ENCODE measurements at regions not wholly inside any gene's neighbourhood (a gene's known extent, or its start where the extent isn't known, plus 50 kb on each side); places are given as distances from the start of the nearest gene placed in this dataset.

DNA sequence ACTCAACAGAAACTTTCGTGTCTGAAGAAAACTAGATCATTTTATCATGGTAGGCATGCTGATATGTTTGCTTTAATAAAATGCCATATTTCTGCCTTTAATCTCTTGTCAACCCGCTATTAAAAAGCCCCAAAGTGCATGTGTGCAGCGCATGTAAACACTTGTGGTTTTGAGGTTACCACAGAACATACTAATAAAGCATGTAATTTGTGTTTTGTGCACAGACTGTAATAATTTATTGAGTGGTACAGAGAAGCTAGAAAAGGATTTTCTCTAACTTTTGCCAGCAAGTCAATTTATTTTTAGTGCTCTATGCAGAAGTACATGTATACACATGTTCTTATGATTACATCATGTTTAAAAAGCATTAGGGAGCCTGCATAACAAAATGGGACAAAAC lies 349.9 kb upstream of the SLC35B3 start:
- BruUV-seq (replicated peaks), result no TSS peak
- no peaks in the 10 kb centered on the region for H3K79me2 ChIP-seq (ENCODE audit: insufficient read depth, low read length)
- H3K36me3 ChIP-seq (ENCODE audit: control insufficient read depth in 1 of 2, insufficient read depth in 2 of 2, low read length in 2 of 2), result no peaks in the 10 kb centered on the region
- no peak overlapping the region for H2AFZ ChIP-seq (ENCODE audit: low read depth, low read length, poor library complexity, severe bottlenecking)
- intact Hi-C loops (cut with micrococcal nuclease), result no loop called here
- no peaks in the 10 kb centered on the region for H3K9me2 ChIP-seq (ENCODE audit: insufficient read depth)
- ATAC-seq (no peak), DNase-seq (ENCODE audit: low read depth, low spot score) (no peak)
- H4K20me1 ChIP-seq (ENCODE audit: insufficient read depth), result no peaks in the 10 kb centered on the region
- TF ChIP-seq ELF1 (IDR thresholded peaks at IDR 0.05; ENCODE audit: borderline replicate concordance, low read depth) (no peak), ZNF274 (IDR thresholded peaks at IDR 0.05; ENCODE audit: low read depth, low read length) (no peak), EGR1 (IDR thresholded peaks at IDR 0.05; ENCODE audit: low read depth) (no peak)
- no peak overlapping the region for H3K4me2 ChIP-seq (ENCODE audit: low read length)
- H3K4me3 ChIP-seq (replicated peaks in 1 of 2; ENCODE audit: low read depth in 1 of 2, low read length in 2 of 2), result no peak overlapping the region
- RAD21 ChIA-PET (ENCODE audit: low non-redundant PET in 1 of 2, low total read pairs in 2 of 2, uncharacterized antibody in 2 of 2, unreplicated experiment in 2 of 2), result no interaction called here
- no peaks in the 10 kb centered on the region for H3K4me1 ChIP-seq (ENCODE audit: control insufficient read depth in 1 of 2, insufficient read depth in 2 of 2, low read length in 2 of 2)
- no peaks in the 10 kb centered on the region for H3K9me3 ChIP-seq (ENCODE audit: control insufficient read depth in 1 of 2, insufficient read depth in 1 of 2, low read depth in 1 of 2, low read length in 2 of 2)
- CTCF ChIA-PET, result no interaction called here
- no peaks in the 10 kb centered on the region for H3K27me3 ChIP-seq (ENCODE audit: insufficient read depth, low read length)
- POLR2A ChIA-PET, result no interaction called here
- H3K27ac ChIP-seq (ENCODE audit: low read depth, low read length), result no peak overlapping the region
- H3K9ac ChIP-seq (ENCODE audit: low read length), result no peak overlapping the region

- Histone ChIP-seq H4K20me1 (ENCODE audit: insufficient read depth) (no peaks in the 10 kb centered on the region), H3K4me2 (ENCODE audit: low read length) (no peak overlapping the region), H3K9me3 (ENCODE audit: control insufficient read depth in 1 of 2, insufficient read depth in 1 of 2, low read depth in 1 of 2, low read length in 2 of 2) (no peaks in the 10 kb centered on the region), H3K4me1 (ENCODE audit: control insufficient read depth in 1 of 2, insufficient read depth in 2 of 2, low read length in 2 of 2) (no peaks in the 10 kb centered on the region), H3K27ac (ENCODE audit: low read depth, low read length) (no peak overlapping the region), H3K9me2 (ENCODE audit: insufficient read depth) (no peaks in the 10 kb centered on the region), H3K79me2 (ENCODE audit: insufficient read depth, low read length) (no peaks in the 10 kb centered on the region), H3K27me3 (ENCODE audit: insufficient read depth, low read length) (no peaks in the 10 kb centered on the region), H3K4me3 (replicated peaks in 1 of 2; ENCODE audit: low read depth in 1 of 2, low read length in 2 of 2) (no peak overlapping the region), H3K36me3 (ENCODE audit: control insufficient read depth in 1 of 2, insufficient read depth in 2 of 2, low read length in 2 of 2) (no peaks in the 10 kb centered on the region), H3K9ac (ENCODE audit: low read length) (no peak overlapping the region), H2AFZ (ENCODE audit: low read depth, low read length, poor library complexity, severe bottlenecking) (no peak overlapping the region)
- POLR2A ChIA-PET, result no interaction called here
- DNase-seq (ENCODE audit: low read depth, low spot score), result no peak
- no TSS peak for BruUV-seq (replicated peaks)
- TF ChIP-seq YY1 (IDR thresholded peaks at IDR 0.05; ENCODE audit: extremely low read depth, insufficient replicate concordance, low read depth, low read length) (no peak), POLR2AphosphoS5 (IDR thresholded peaks at IDR 0.05; ENCODE audit: low read depth, low read length) (no peak), TCF7L2 (IDR thresholded peaks at IDR 0.05; ENCODE audit: borderline replicate concordance, extremely low read depth, insufficient read depth, insufficient read length) (no peak), ZFX (IDR thresholded peaks at IDR 0.05) (no peak), JUND (IDR thresholded peaks at IDR 0.05) (no peak), CTCF (IDR thresholded peaks at IDR 0.05 in 2 of 3, conservative IDR thresholded peaks at IDR 0.05 in 1 of 3; ENCODE audit: borderline replicate concordance in 1 of 3, insufficient read depth in 1 of 3, low read depth in 2 of 3, low read length in 2 of 3) (no peak), EGR1 (IDR thresholded peaks at IDR 0.05; ENCODE audit: low read depth) (no peak), CBX3 (IDR thresholded peaks at IDR 0.05; ENCODE audit: low read depth) (no peak)
- TF ChIP-seq, protein P1, sequence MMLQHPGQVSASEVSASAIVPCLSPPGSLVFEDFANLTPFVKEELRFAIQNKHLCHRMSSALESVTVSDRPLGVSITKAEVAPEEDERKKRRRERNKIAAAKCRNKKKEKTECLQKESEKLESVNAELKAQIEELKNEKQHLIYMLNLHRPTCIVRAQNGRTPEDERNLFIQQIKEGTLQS (IDR thresholded peaks at IDR 0.05), result no peak
- TF ChIP-seq, protein P2, sequence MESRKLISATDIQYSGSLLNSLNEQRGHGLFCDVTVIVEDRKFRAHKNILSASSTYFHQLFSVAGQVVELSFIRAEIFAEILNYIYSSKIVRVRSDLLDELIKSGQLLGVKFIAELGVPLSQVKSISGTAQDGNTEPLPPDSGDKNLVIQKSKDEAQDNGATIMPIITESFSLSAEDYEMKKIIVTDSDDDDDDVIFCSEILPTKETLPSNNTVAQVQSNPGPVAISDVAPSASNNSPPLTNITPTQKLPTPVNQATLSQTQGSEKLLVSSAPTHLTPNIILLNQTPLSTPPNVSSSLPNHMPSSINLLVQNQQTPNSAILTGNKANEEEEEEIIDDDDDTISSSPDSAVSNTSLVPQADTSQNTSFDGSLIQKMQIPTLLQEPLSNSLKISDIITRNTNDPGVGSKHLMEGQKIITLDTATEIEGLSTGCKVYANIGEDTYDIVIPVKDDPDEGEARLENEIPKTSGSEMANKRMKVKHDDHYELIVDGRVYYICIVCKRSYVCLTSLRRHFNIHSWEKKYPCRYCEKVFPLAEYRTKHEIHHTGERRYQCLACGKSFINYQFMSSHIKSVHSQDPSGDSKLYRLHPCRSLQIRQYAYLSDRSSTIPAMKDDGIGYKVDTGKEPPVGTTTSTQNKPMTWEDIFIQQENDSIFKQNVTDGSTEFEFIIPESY (IDR thresholded peaks at IDR 0.05; ENCODE audit: extremely low read depth, insufficient replicate concordance, low read length), result no peak
- TF ChIP-seq, protein P3, sequence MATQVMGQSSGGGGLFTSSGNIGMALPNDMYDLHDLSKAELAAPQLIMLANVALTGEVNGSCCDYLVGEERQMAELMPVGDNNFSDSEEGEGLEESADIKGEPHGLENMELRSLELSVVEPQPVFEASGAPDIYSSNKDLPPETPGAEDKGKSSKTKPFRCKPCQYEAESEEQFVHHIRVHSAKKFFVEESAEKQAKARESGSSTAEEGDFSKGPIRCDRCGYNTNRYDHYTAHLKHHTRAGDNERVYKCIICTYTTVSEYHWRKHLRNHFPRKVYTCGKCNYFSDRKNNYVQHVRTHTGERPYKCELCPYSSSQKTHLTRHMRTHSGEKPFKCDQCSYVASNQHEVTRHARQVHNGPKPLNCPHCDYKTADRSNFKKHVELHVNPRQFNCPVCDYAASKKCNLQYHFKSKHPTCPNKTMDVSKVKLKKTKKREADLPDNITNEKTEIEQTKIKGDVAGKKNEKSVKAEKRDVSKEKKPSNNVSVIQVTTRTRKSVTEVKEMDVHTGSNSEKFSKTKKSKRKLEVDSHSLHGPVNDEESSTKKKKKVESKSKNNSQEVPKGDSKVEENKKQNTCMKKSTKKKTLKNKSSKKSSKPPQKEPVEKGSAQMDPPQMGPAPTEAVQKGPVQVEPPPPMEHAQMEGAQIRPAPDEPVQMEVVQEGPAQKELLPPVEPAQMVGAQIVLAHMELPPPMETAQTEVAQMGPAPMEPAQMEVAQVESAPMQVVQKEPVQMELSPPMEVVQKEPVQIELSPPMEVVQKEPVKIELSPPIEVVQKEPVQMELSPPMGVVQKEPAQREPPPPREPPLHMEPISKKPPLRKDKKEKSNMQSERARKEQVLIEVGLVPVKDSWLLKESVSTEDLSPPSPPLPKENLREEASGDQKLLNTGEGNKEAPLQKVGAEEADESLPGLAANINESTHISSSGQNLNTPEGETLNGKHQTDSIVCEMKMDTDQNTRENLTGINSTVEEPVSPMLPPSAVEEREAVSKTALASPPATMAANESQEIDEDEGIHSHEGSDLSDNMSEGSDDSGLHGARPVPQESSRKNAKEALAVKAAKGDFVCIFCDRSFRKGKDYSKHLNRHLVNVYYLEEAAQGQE (IDR thresholded peaks at IDR 0.05; ENCODE audit: low read depth), result no peak
- no peak for ATAC-seq
- intact Hi-C loops (cut with micrococcal nuclease), result no loop called here
- RAD21 ChIA-PET (ENCODE audit: low non-redundant PET in 1 of 2, low total read pairs in 2 of 2, uncharacterized antibody in 2 of 2, unreplicated experiment in 2 of 2), result no interaction called here
- CTCF ChIA-PET, result no interaction called here
Observed at GRCh38 chr6:8783191-8783590, 347.8 kb upstream of the SLC35B3 start.
